ENCODE measurements at regions not wholly inside any gene's neighbourhood (a gene's known extent, or its start where the extent isn't known, plus 50 kb on each side); places are given as distances from the start of the nearest gene placed in this dataset.
"Not testable (repeated sequence)": the region's sequence is repeated elsewhere in the genome, so short reads cannot be mapped to it uniquely, and the experiment has no call there.

DNA sequence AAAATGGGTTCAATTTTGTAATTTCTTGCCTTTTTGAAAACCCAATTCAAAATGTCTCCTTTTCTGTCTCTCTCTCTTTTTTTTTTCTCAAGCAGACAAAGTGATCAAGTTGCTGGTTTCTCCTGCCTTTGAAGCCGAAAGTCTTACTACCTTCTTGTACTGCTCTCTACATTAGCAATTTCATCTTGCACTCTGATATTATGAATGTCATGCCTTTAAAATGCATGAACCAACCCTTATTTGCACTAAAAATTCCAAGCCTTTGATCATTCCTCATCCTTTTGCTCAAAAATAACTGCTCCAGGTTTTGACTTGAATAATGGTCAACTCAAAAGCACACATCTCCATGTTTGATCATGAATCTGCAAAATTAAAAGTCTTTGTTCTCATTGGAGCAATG, 125.2 kb downstream of the CETN3 start:
- no peak for DNase-seq

DNA sequence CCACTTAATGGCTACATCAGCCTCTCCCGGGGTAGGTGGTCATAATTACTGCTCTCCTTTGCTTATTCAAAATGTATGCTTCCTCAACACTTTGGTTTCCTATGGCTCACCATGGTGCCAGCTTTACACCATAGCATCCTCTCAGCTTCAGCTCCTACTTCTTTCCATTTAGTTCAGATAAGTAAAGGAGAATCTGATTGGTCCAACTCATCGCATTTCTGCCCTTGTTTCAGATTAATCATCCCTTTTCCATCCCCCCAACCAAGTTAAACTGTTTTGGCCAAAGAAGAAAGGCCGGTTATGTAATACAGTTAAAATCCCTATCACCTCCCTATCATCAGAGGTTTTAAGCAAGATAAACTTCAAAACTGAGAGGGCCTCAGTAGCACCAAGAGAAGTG, 130.5 kb downstream of the CETN3 start:
- DNase-seq = no peak

GRCh38 chr5:90274216-90274615, 135.3 kb downstream of the CETN3 start:
- no peak for DNase-seq

DNA sequence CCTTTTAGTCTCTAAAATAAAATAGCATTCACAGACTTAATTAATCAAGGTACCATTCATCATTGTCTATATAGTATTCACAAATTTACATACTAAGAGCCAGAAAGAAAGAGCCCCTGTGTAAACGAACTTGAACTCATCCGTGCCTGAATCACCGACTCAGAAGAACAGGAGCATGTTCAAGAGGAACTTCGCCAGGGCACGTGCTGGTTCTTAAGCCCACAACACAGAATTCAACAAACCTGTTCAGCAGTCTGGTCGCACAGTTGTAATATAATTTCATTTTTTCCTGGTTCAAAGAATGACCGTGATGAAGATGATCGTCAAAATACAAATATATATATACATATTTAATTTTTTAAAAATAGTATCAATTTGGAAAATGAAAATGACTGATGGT, 141.9 kb downstream of the CETN3 start:
- DNase-seq = no peak

DNA sequence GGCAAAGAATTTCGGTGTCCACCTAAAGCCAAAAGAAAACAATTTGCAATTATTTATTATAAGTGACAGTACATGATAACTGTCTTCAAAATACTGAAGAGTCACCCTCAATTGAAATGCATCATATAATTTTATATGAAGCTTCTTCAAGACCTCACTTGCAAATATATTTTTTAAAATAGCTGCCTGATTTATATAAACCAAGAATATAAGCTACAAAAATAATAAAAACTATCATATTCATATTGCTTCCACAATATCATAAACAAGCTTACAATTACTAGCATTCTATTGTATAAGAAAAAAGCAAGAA, 144.1 kb downstream of the CETN3 start:
- no peak for DNase-seq

DNA sequence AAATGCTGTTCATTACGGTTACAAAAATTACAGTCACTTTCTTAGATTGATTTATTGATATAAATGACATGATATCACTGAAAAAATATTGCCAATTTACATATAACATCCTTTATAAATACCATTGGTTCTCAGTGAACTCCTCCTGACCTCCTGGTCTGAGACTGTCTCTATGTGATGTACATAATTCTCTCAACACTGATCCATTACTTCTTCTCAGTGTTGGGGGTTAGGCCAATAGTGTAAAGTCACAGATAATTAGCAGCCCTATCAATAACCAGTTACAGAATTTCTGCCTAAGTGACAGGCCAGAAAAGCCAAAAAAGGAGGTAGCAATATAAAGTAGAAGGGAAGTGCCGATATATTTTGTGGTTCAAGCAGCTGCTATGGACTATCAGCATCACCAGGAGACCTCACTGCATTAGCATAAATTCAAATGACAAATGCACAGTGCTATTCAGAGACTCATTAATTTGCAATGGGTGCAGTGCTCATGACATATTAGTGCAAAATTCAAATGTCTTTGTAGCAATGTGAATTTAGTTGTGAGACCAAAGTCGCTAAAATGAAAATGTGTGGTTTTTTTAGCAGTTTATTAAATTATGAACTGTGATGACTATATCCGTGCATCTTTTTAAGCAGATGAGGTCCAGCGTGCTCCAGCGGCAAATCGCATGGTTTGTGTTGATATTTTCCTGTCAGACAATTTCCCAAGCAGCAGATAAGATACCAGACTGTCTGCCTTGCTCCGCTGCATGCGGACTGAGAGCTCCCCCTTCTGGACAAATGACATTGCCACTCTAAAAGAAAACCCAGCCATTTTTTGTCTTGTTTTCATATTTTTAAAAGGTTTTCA, 144.6 kb downstream of the CETN3 start:
- DNase-seq = peak; percentile 60

- DNase-seq = no peak
Observed at GRCh38 chr5:90263102-90263820, 146.3 kb downstream of the CETN3 start.

- DNase-seq = no peak
Observed at GRCh38 chr5:90251447-90251846, 158.1 kb downstream of the CETN3 start.

- no peak for DNase-seq
Observed at GRCh38 chr5:90248640-90249039, 160.9 kb downstream of the CETN3 start.

- DNase-seq = not testable (repeated sequence)
Observed at GRCh38 chr5:90243848-90244247, 165.7 kb downstream of the CETN3 start.

DNA sequence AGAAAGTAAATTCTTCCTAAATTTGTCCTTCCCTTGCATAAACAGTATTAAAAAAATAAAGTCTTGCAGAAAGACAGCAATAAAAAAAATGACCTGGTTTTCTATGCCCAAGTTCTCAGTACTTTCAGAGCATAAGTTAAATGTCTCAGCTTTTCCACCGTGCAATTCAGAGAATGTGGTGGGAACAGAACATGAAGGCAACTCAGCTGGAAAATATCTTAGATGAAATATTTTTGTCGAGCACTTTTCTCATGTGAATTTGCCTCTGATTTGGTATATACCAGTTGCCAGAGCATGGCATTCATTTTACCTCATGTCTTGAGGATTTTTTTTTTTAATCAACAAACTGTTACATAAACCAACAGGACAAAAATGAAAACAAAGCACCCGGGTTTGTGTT, 176.1 kb downstream of the CETN3 start:
- no peak for DNase-seq

GRCh38 chr5:90231688-90232087, 177.9 kb downstream of the CETN3 start:
- no peak for DNase-seq

GRCh38 chr5:90227683-90228082, 181.9 kb downstream of the CETN3 start:
- DNase-seq = no peak

GRCh38 chr5:90226433-90227099, 183.0 kb downstream of the CETN3 start:
- no peak for DNase-seq

GRCh38 chr5:90224342-90224741, 185.2 kb downstream of the CETN3 start:
- DNase-seq = no peak

- no peak for DNase-seq
Observed at GRCh38 chr5:90223756-90224155, 185.8 kb downstream of the CETN3 start.

- no peak for DNase-seq
Observed at GRCh38 chr5:90221951-90222350, 187.6 kb downstream of the CETN3 start.

DNA sequence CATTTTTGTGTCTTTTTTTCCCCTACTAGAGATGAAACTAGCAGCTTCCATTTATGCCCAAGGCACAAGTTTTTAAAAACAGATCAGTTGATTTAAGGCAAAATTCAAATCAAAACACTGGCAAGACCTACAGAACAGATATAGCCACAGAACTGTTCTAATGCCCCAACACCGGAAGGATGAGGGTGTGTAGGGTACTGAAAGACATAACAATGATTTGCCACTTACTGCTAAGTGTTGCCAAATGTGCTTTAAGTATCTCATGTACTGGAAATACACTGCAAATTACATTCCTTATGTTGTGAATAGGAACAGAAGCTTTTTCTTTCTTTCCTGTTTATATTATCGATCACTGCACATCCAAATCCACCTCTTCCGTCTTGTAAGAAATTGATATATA, 189.0 kb downstream of the CETN3 start:
- no peak for DNase-seq

- DNase-seq = no peak
Observed at GRCh38 chr5:90214991-90215390, 194.6 kb downstream of the CETN3 start.

DNA sequence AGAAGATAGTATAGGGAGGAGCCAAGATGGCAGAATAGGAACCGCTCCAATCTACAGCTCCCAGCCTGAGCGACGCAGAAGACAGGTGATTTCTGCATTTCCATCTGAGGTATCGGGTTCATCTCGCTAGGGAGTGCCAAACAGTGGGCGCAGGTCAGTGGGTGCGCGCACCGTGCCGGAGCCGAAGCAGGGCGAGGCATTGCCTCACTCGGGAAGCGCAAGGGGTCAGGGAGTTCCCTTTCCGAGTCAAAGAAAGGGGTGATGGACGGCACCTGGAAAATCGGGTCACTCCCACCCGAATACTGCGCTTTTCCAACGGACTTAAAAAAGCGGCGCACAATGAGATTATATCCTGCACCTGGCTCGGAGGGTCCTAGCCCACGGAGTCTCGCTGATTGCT, 201.2 kb downstream of the CETN3 start:
- DNase-seq = not testable (repeated sequence)

DNA sequence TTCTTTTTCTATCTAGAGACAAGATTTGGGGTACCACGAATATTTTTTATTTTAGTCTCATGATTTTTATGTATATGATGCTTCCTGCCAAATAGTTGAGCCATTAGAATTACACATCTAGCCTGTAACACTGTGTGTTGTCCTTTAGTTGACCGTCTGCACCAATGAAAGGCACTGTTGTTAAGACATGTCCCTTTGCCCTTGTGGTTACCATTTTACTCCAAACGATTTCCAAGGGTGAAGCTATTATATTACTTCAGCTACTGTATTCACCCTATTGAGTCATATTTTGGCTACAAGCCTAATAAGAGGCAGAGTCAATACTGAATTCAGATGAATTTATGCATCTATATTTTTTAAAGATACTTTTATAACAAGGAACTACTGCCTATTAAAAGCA, 207.6 kb downstream of the CETN3 start:
- DNase-seq = no peak

- DNase-seq = no peak
Observed at GRCh38 chr5:90193185-90193822, 216.3 kb downstream of the CETN3 start.

- no peak for DNase-seq
Observed at GRCh38 chr5:90191352-90192045, 218.1 kb downstream of the CETN3 start.

All from stimulated activated CD4-positive, alpha-beta T cell treated with anti-CD3 and anti-CD28 coated beads, Interleukin-15, amount 100 ng/mL, for 24 hours (primary cell).